GM23338 (cell line): ENCODE measurements at regions not wholly inside any gene's neighbourhood (a gene's known extent, or its start where the extent isn't known, plus 50 kb on each side); places are given as distances from the start of the nearest gene placed in this dataset.

ENCODE experiments used
- ATAC-seq: fragments of 200-7000 bp; cut with Tn5 transposase; 3 replicates; pipeline ENCODE4 v1.9.1; 2020
- DNase-seq: peaks from one replicate; pipeline ENCODE4 v3.0.0-alpha.2; 2015; ENCODE audit warnings: low spot score
- H2AFZ ChIP-seq: fragments of 200-600 bp; sonication (generic); 2 replicates; pipeline ENCODE4 v1.8.0; 2016; ENCODE audit warnings: antibody characterized with exemption, mild to moderate bottlenecking, moderate library complexity
- H3F3A ChIP-seq: fragments of 200-600 bp; sonication (generic); replicated peaks from 2 replicates; pipeline ENCODE4 v1.8.0; 2017; ENCODE audit warnings: antibody characterized with exemption, mixed run types, low read depth
- H3K27ac ChIP-seq: fragments of 200-600 bp; sonication (generic); 2 replicates; pipeline ENCODE4 v1.6.1; 2016; ENCODE audit warnings: low read depth
- H3K27me3 ChIP-seq: fragments of 200-600 bp; sonication (generic); 2 replicates; pipeline ENCODE4 v1.8.0; 2016; ENCODE audit warnings: mild to moderate bottlenecking, mixed run types, moderate library complexity; ENCODE audit not compliant: insufficient read depth
- H3K36me3 ChIP-seq: fragments of 200-600 bp; sonication (generic); 2 replicates; pipeline ENCODE4 v1.8.0; 2016; ENCODE audit warnings: mild to moderate bottlenecking; ENCODE audit not compliant: insufficient read depth
- H3K4me1 ChIP-seq: fragments of 200-600 bp; sonication (generic); 2 replicates; pipeline ENCODE4 v1.8.0; 2016; ENCODE audit warnings: mild to moderate bottlenecking, moderate library complexity; ENCODE audit not compliant: insufficient read depth
- H3K4me2 ChIP-seq: fragments of 200-600 bp; sonication (generic); 2 replicates; pipeline ENCODE4 v1.7.1; 2017; ENCODE audit warnings: mixed run types
- H3K4me3 ChIP-seq: fragments of 200-600 bp; sonication (generic); 2 replicates; pipeline ENCODE4 v1.6.1; 2016; ENCODE audit warnings: mixed run types
- H3K79me2 ChIP-seq: fragments of 200-600 bp; sonication (generic); replicated peaks from 2 replicates; pipeline ENCODE4 v1.8.0; 2017; ENCODE audit warnings: mild to moderate bottlenecking; ENCODE audit not compliant: insufficient read depth
- H3K9me2 ChIP-seq: fragments of 200-600 bp; sonication (generic); 2 replicates; pipeline ENCODE4 v1.8.0; 2017; ENCODE audit not compliant: insufficient read depth
- H4K20me1 ChIP-seq: fragments of 200-600 bp; sonication (generic); replicated peaks from 2 replicates; pipeline ENCODE4 v1.8.0; 2017; ENCODE audit warnings: mild to moderate bottlenecking; ENCODE audit not compliant: insufficient read depth
- H3K27ac Mint-ChIP-seq: 2 replicates; pipeline ENCODE4 v1.8.0; 2020; ENCODE audit warnings: inconsistent platforms, mild to moderate bottlenecking, moderate library complexity, mixed read lengths
- H3K27me3 Mint-ChIP-seq: 3 replicates; pipeline ENCODE4 v1.8.0; 2022; ENCODE audit warnings: low read depth, mild to moderate bottlenecking, moderate library complexity, mixed read lengths, inconsistent platforms; ENCODE audit not compliant: insufficient read depth, poor library complexity
- H3K36me3 Mint-ChIP-seq: 3 replicates; pipeline ENCODE4 v1.8.0; 2021; ENCODE audit warnings: low read depth, mild to moderate bottlenecking, inconsistent platforms, moderate library complexity, mixed read lengths
- H3K4me1 Mint-ChIP-seq: 3 replicates; pipeline ENCODE4 v1.8.0; 2020; ENCODE audit warnings: mild to moderate bottlenecking, inconsistent platforms, mixed read lengths
- H3K4me3 Mint-ChIP-seq: 3 replicates; pipeline ENCODE4 v1.8.0; 2021; ENCODE audit warnings: moderate library complexity, mild to moderate bottlenecking, inconsistent platforms, mixed read lengths
- H3K9me3 Mint-ChIP-seq: 3 replicates; pipeline ENCODE4 v1.8.0; 2020; ENCODE audit warnings: moderate library complexity, mild to moderate bottlenecking, inconsistent platforms, mixed read lengths
- EZH2 ChIP-seq: fragments of 200-600 bp; sonication (generic); IDR thresholded peaks from one replicate; pipeline ENCODE4 v1.8.0; 2017; ENCODE audit warnings: antibody characterized with exemption, mild to moderate bottlenecking, low read depth; ENCODE audit not compliant: unreplicated experiment
- EZH2phosphoT487 ChIP-seq: fragments of 200-600 bp; sonication (generic); IDR thresholded peaks from one replicate; pipeline ENCODE4 v1.8.1; 2018; ENCODE audit warnings: antibody characterized with exemption; ENCODE audit not compliant: unreplicated experiment
- JUNB ChIP-seq: IDR thresholded peaks from one replicate; pipeline ENCODE4 v1.6.1; 2016; ENCODE audit warnings: antibody characterized with exemption; ENCODE audit not compliant: unreplicated experiment
- NANOG ChIP-seq: IDR thresholded peaks from 2 replicates; pipeline ENCODE4 v1.6.1; 2016; ENCODE audit warnings: antibody characterized with exemption, borderline replicate concordance
- POLR2AphosphoS5 ChIP-seq: IDR thresholded peaks from 2 replicates; pipeline ENCODE4 v1.6.1; 2016; ENCODE audit warnings: antibody characterized with exemption, low read depth
- REST ChIP-seq: IDR thresholded peaks from one replicate; pipeline ENCODE4 v1.6.1; 2018; ENCODE audit warnings: antibody characterized with exemption; ENCODE audit not compliant: unreplicated experiment
- STAT1 ChIP-seq: IDR thresholded peaks from one replicate; pipeline ENCODE4 v1.6.1; 2016; ENCODE audit warnings: antibody characterized with exemption; ENCODE audit not compliant: unreplicated experiment

- no peak for DNase-seq
- Mint-ChIP-seq H3K9me3 (0 out of 3 replicates have a peak, but pooled peaks cover 7% of the 10 kb centered on the region), H3K27me3 (peaks cover 3% of the 10 kb centered on the region), H3K4me1 (peaks cover 14% of the 10 kb centered on the region), H3K27ac (no peak overlapping the region), H3K4me3 (no peak overlapping the region), H3K36me3 (no peaks in the 10 kb centered on the region; the same call in 2 of the 3 replicates)
- Histone ChIP-seq H3K9me2 (peaks cover 14% of the 10 kb centered on the region; the same call in 1 of the 2 replicates), H3K27ac (no peak overlapping the region), H2AFZ (no peak overlapping the region), H3K36me3 (no peaks in the 10 kb centered on the region; the same call in 1 of the 2 replicates), H3K27me3 (no peaks in the 10 kb centered on the region), H3K4me2 (no peak overlapping the region), H3K4me3 (no peak overlapping the region), H3K4me1 (peaks cover 9% of the 10 kb centered on the region; the same call in 1 of the 2 replicates), H3F3A (no peaks in the 10 kb centered on the region), H4K20me1 (no peaks in the 10 kb centered on the region), H3K79me2 (no peaks in the 10 kb centered on the region)
- no peak for ATAC-seq
- TF ChIP-seq EZH2 (no peak), REST (no peak)
Measured at GRCh38 chr2:122481244-122481622, 725.8 kb downstream of the TSN start.

GRCh38 chr2:122481717-122482116, 726.3 kb downstream of the TSN start:
- no peaks in the 10 kb centered on the region; the same call in 2 of the 3 replicates for H3K36me3 Mint-ChIP-seq
- no peak overlapping the region for H3K4me3 Mint-ChIP-seq
- no peak overlapping the region for H3K4me2 ChIP-seq
- H3K27me3 ChIP-seq: no peaks in the 10 kb centered on the region
- peaks cover 11% of the 10 kb centered on the region; the same call in 1 of the 2 replicates for H3K4me1 ChIP-seq
- peaks cover 17% of the 10 kb centered on the region for H3K4me1 Mint-ChIP-seq
- no peak overlapping the region for H3K27ac Mint-ChIP-seq
- no peaks in the 10 kb centered on the region for H4K20me1 ChIP-seq
- TF ChIP-seq NANOG: no peak
- no peak for TF ChIP-seq JUNB
- peaks cover 3% of the 10 kb centered on the region for H3K27me3 Mint-ChIP-seq
- H3K9me2 ChIP-seq: peaks cover 14% of the 10 kb centered on the region; the same call in 1 of the 2 replicates
- ATAC-seq: peak; percentile 31; the same call in 1 of the 3 replicates
- H3K36me3 ChIP-seq: no peaks in the 10 kb centered on the region; the same call in 1 of the 2 replicates
- no peak overlapping the region for H2AFZ ChIP-seq
- H3K27ac ChIP-seq: no peak overlapping the region
- no peak for DNase-seq
- no peaks in the 10 kb centered on the region for H3K79me2 ChIP-seq
- 0 out of 3 replicates have a peak, but pooled peaks cover 7% of the 10 kb centered on the region for H3K9me3 Mint-ChIP-seq
- H3K4me3 ChIP-seq: no peak overlapping the region
- no peaks in the 10 kb centered on the region for H3F3A ChIP-seq

GRCh38 chr2:122486086-122486485, 730.6 kb downstream of the TSN start:
- H3K4me1 Mint-ChIP-seq: peaks cover 23% of the 10 kb centered on the region
- H3K4me3 Mint-ChIP-seq: no peak overlapping the region
- no peaks in the 10 kb centered on the region; the same call in 1 of the 3 replicates for H3K36me3 Mint-ChIP-seq
- H3K4me3 ChIP-seq: no peak overlapping the region
- peaks cover 10% of the 10 kb centered on the region; the same call in 1 of the 3 replicates for H3K9me3 Mint-ChIP-seq
- no peak overlapping the region for H3K27ac Mint-ChIP-seq
- H3K4me1 ChIP-seq: peaks cover 18% of the 10 kb centered on the region; the same call in 1 of the 2 replicates
- no peaks in the 10 kb centered on the region for H3F3A ChIP-seq
- no peaks in the 10 kb centered on the region for H3K36me3 ChIP-seq
- DNase-seq (no peak), ATAC-seq (no peak)
- H3K9me2 ChIP-seq: 0 out of 2 replicates have a peak, but pooled peaks cover 8% of the 10 kb centered on the region
- no peaks in the 10 kb centered on the region for H3K79me2 ChIP-seq
- H3K4me2 ChIP-seq: no peak overlapping the region
- H3K27me3 Mint-ChIP-seq: no peaks in the 10 kb centered on the region
- no peak overlapping the region for H3K27ac ChIP-seq
- H2AFZ ChIP-seq: no peak overlapping the region
- no peaks in the 10 kb centered on the region for H3K27me3 ChIP-seq
- H4K20me1 ChIP-seq: no peaks in the 10 kb centered on the region
- TF ChIP-seq POLR2AphosphoS5: no peak
- no peak for TF ChIP-seq EZH2
- TF ChIP-seq EZH2phosphoT487: no peak
- TF ChIP-seq STAT1: no peak
